Kidney epithelial cell (primary cell): ENCODE measurements at regions not wholly inside any gene's neighbourhood (a gene's known extent, or its start where the extent isn't known, plus 50 kb on each side); places are given as distances from the start of the nearest gene placed in this dataset.

Experiments used
- DNase-seq: peaks from one replicate; pipeline ENCODE4 v3.0.0-alpha.2; 2010; ENCODE audit warnings: low read depth
- H3K27me3 ChIP-seq: 2 replicates; pipeline ENCODE4 v1.6.0; 2011; ENCODE audit warnings: low read length; ENCODE audit not compliant: control insufficient read depth, insufficient read depth
- H3K36me3 ChIP-seq: 2 replicates; pipeline ENCODE4 v1.5.1; 2011; ENCODE audit warnings: low read length; ENCODE audit not compliant: control insufficient read depth, insufficient read depth
- H3K4me3 ChIP-seq: 2 replicates; pipeline ENCODE4 v1.5.1; 2011; ENCODE audit warnings: low read depth, mild to moderate bottlenecking, control low read depth, low read length
- TF ChIP-seq, protein P1 (sequence below): IDR thresholded peaks from 2 replicates; pipeline ENCODE4 v1.5.1; 2011; ENCODE audit warnings: mild to moderate bottlenecking, moderate library complexity, low read length, control low read depth, inconsistent platforms; ENCODE audit not compliant: insufficient read depth, poor library complexity, severe bottlenecking

DNA sequence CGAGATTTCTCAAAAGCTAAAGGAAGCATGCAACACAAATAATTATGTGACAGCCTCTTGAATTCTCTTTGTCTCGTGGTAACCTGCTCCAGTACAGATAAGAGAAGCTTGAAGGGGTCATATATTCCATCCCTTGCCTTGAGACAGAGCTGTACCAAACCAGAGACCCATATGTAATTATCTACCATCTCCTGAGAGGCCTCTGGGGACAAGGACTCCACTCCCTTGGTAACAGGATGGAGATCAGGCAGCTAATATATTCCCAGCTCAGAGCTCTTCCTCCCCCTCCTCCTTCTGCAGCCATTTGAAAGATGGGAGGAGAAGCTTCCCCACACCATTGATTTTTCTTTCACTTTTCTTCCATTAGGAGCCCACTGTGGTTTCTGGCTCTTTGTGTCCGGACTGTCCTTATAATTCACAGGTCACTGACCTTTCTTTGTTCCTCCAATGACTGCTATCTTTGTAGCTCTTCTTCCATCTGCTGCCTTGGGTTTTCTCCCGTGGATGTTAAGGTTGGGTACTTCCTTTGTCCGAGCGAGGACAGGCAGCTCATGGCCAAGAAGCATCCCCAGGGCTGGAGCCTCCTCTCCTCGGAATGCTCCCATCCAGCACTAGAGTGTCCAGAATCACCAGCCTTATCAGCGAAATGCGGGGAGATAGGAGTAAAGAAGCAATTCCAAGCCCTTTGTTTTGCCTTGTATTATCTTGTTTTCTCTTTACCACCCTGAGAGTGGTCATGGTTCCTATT, 51.4 kb upstream of the CALM2 start:
- no peak for DNase-seq
- Histone ChIP-seq H3K36me3 (no peaks in the 10 kb centered on the region), H3K27me3 (no peaks in the 10 kb centered on the region), H3K4me3 (no peak overlapping the region)
- TF ChIP-seq, protein P1, sequence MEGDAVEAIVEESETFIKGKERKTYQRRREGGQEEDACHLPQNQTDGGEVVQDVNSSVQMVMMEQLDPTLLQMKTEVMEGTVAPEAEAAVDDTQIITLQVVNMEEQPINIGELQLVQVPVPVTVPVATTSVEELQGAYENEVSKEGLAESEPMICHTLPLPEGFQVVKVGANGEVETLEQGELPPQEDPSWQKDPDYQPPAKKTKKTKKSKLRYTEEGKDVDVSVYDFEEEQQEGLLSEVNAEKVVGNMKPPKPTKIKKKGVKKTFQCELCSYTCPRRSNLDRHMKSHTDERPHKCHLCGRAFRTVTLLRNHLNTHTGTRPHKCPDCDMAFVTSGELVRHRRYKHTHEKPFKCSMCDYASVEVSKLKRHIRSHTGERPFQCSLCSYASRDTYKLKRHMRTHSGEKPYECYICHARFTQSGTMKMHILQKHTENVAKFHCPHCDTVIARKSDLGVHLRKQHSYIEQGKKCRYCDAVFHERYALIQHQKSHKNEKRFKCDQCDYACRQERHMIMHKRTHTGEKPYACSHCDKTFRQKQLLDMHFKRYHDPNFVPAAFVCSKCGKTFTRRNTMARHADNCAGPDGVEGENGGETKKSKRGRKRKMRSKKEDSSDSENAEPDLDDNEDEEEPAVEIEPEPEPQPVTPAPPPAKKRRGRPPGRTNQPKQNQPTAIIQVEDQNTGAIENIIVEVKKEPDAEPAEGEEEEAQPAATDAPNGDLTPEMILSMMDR, result no peak

GRCh38 chr2:47226923-47227220, 50.6 kb upstream of the CALM2 start:
- no peaks in the 10 kb centered on the region for H3K36me3 ChIP-seq
- no peaks in the 10 kb centered on the region for H3K27me3 ChIP-seq
- no peak for DNase-seq
- H3K4me3 ChIP-seq, result no peak overlapping the region
- TF ChIP-seq, protein P1, result no peak

GRCh38 chr2:47226132-47226922, 50.0 kb upstream of the CALM2 start:
- DNase-seq, result no peak
- Histone ChIP-seq H3K4me3 (no peak overlapping the region), H3K36me3 (no peaks in the 10 kb centered on the region), H3K27me3 (no peaks in the 10 kb centered on the region)
- TF ChIP-seq, protein P1, result no peak
